HEK293 (cell line): ENCODE measurements at regions not wholly inside any gene's neighbourhood (a gene's known extent, or its start where the extent isn't known, plus 50 kb on each side); places are given as distances from the start of the nearest gene placed in this dataset.

Source experiments
- CTCF ChIA-PET: fragments of 350-600 bp; formaldehyde crosslinking; extraction: SDS; loops from one replicate; lab custom pipeline; 2021; ENCODE audit warnings: antibody characterized with exemption; lab: Yijun Ruan, JAX
- POLR2A ChIA-PET: fragments of 300-600 bp; formaldehyde crosslinking; extraction: SDS; loops from one replicate; lab custom pipeline; 2020; ENCODE audit warnings: antibody characterized with exemption, inconsistent platforms; lab: Yijun Ruan, JAX
- H3K27ac ChIP-seq: fragments of 200-500 bp; sonication (Bioruptor generic); 2 replicates; pipeline ENCODE4 v1.5.1; 2014; ENCODE audit warnings: low read depth, low read length, control low read depth, inconsistent platforms; ENCODE audit errors: extremely low read depth
- H3K36me3 ChIP-seq, 2 experiments: fragments of 200-500 bp in 1 of 2; sonication (Bioruptor generic) in 1 of 2; 1 replicate in 1 of 2; 2 replicates in 1 of 2; pipeline ENCODE4 v1.5.1; 2014 to 2017; ENCODE audit warnings: inconsistent platforms in 2 of 2, low read length in 2 of 2; ENCODE audit not compliant: control insufficient read depth in 2 of 2, insufficient read depth in 1 of 2
- H3K4me1 ChIP-seq: fragments of 200-500 bp; sonication (Bioruptor generic); 2 replicates; pipeline ENCODE4 v1.5.1; 2014; ENCODE audit warnings: mild to moderate bottlenecking, low read length, inconsistent platforms; ENCODE audit not compliant: control insufficient read depth, insufficient read depth
- H3K4me3 ChIP-seq: 2 replicates; pipeline ENCODE4 v1.5.1; 2011; ENCODE audit warnings: low read depth, mild to moderate bottlenecking, control low read depth, low read length, moderate library complexity
- H3K9me3 ChIP-seq: fragments of 200-500 bp; sonication (Bioruptor generic); 2 replicates; pipeline ENCODE4 v1.5.1; 2014; ENCODE audit warnings: low read depth, low read length, inconsistent platforms; ENCODE audit not compliant: control insufficient read depth, insufficient read depth
- FEZF1 ChIP-seq: fragments of 450-650 bp; formaldehyde crosslinking; IDR thresholded peaks from 2 replicates; pipeline ENCODE4 v1.5.1; 2016; ENCODE audit warnings: missing biosample characterization, missing genetic modification characterization
- GLI2 ChIP-seq: fragments of 450-650 bp; formaldehyde crosslinking; IDR thresholded peaks from 2 replicates; pipeline ENCODE4; 2017; ENCODE audit warnings: missing biosample characterization, missing genetic modification characterization, low read depth, borderline replicate concordance
- KLF10 ChIP-seq: fragments of 450-650 bp; IDR thresholded peaks from 2 replicates; pipeline ENCODE4 v1.5.1; 2018; ENCODE audit warnings: missing biosample characterization, mild to moderate bottlenecking, missing genetic modification characterization
- SALL2 ChIP-seq: fragments of 450-650 bp; formaldehyde crosslinking; IDR thresholded peaks from 2 replicates; pipeline ENCODE4 v1.5.0; 2017; ENCODE audit warnings: missing biosample characterization, mild to moderate bottlenecking, missing genetic modification characterization, borderline replicate concordance
- SCRT1 ChIP-seq: fragments of 450-650 bp; formaldehyde crosslinking; IDR thresholded peaks from 2 replicates; pipeline ENCODE4 v1.5.1; 2016; ENCODE audit warnings: missing biosample characterization, missing genetic modification characterization, borderline replicate concordance
- YY2 ChIP-seq: fragments of 450-650 bp; formaldehyde crosslinking; IDR thresholded peaks from 2 replicates; pipeline ENCODE4 v1.5.1; 2016; ENCODE audit warnings: missing biosample characterization, missing genetic modification characterization
- ZBTB20 ChIP-seq: fragments of 450-650 bp; formaldehyde crosslinking; IDR thresholded peaks from 2 replicates; pipeline ENCODE4 v1.5.1; 2016; ENCODE audit warnings: missing biosample characterization, missing genetic modification characterization
- ZNF140 ChIP-seq: fragments of 450-650 bp; formaldehyde crosslinking; IDR thresholded peaks from 2 replicates; pipeline ENCODE4 v1.5.1; 2016; ENCODE audit warnings: missing biosample characterization, missing genetic modification characterization
- ZNF146 ChIP-seq: fragments of 450-650 bp; formaldehyde crosslinking; IDR thresholded peaks from 2 replicates; pipeline ENCODE4 v1.5.1; 2016; ENCODE audit warnings: missing biosample characterization, missing genetic modification characterization
- ZNF366 ChIP-seq: fragments of 450-650 bp; formaldehyde crosslinking; conservative IDR thresholded peaks from 2 replicates; pipeline ENCODE4 v1.5.1; 2016; ENCODE audit warnings: missing biosample characterization, missing genetic modification characterization
- ZNF391 ChIP-seq: fragments of 450-650 bp; formaldehyde crosslinking; IDR thresholded peaks from 2 replicates; pipeline ENCODE4 v1.5.1; 2016; ENCODE audit warnings: low read depth, missing biosample characterization, missing genetic modification characterization, borderline replicate concordance
- ZNF629 ChIP-seq: fragments of 450-650 bp; formaldehyde crosslinking; IDR thresholded peaks from 2 replicates; pipeline ENCODE4 v1.5.1; 2017; ENCODE audit warnings: missing biosample characterization, missing genetic modification characterization
- ZNF677 ChIP-seq: fragments of 450-650 bp; IDR thresholded peaks from 2 replicates; pipeline ENCODE4 v1.5.0; 2018; ENCODE audit warnings: missing biosample characterization, mild to moderate bottlenecking, missing genetic modification characterization, moderate library complexity
- ZNF747 ChIP-seq: fragments of 450-650 bp; formaldehyde crosslinking; IDR thresholded peaks from 2 replicates; pipeline ENCODE4 v1.5.1; 2016; ENCODE audit warnings: missing biosample characterization, missing genetic modification characterization
- ZNF777 ChIP-seq: fragments of 450-650 bp; formaldehyde crosslinking; IDR thresholded peaks from 2 replicates; pipeline ENCODE4 v1.5.1; 2017; ENCODE audit warnings: missing biosample characterization, missing genetic modification characterization, borderline replicate concordance
- ZNF843 ChIP-seq: fragments of 450-650 bp; formaldehyde crosslinking; IDR thresholded peaks from 2 replicates; pipeline ENCODE4 v1.5.1; 2016; ENCODE audit warnings: missing biosample characterization, missing genetic modification characterization
- ZSCAN30 ChIP-seq: fragments of 450-650 bp; IDR thresholded peaks from 2 replicates; pipeline ENCODE4 v1.5.1; 2018; ENCODE audit warnings: missing biosample characterization, mild to moderate bottlenecking, missing genetic modification characterization, moderate library complexity
- TF ChIP-seq, protein P1 (sequence below): fragments of 450-650 bp; formaldehyde crosslinking; IDR thresholded peaks from 2 replicates; pipeline ENCODE4 v1.5.1; 2016; ENCODE audit warnings: missing biosample characterization, missing genetic modification characterization
- TF ChIP-seq, protein P2 (sequence below): fragments of 450-650 bp; formaldehyde crosslinking; IDR thresholded peaks from 2 replicates; pipeline ENCODE4 v1.5.1; 2016; ENCODE audit warnings: missing biosample characterization, missing genetic modification characterization
- TF ChIP-seq, protein P3 (sequence below): fragments of 450-650 bp; formaldehyde crosslinking; IDR thresholded peaks from 2 replicates; pipeline ENCODE4 v1.5.1; 2016; ENCODE audit warnings: missing biosample characterization, missing genetic modification characterization
- TF ChIP-seq, protein P4 (sequence below): fragments of 450-650 bp; formaldehyde crosslinking; IDR thresholded peaks from 2 replicates; pipeline ENCODE4 v1.5.1; 2017; ENCODE audit warnings: missing biosample characterization, missing genetic modification characterization

DNA sequence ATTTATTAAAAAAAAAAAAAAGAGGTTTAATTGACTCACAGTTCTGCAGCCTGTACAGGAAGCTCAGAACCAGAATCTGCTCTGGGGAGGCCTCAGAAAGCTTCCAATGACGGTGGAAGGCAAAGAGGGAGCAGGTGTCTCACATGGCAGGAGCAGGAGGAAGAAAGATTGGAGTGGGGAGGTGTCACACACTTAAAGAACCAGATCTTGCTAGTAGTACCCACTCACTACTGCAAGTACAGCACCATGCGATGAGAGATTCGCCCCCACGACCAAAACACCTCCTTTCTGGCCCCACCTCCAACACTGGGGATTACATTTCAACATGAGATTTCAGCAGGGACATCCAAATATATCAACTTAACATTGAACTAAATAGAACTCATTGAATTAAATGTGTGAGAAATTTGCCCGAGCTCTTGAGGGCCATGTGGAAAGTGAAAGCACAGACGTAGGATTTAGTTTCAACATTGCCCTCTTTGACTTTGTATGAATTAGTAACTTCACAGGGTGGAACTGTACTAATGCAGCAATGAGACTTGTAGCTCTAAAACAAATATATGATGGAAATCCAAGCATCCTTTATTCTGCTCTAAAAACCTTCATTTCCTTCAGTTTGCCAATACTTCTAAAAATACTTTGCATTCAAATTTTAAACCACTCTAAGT lies 628.2 kb downstream of the FAM181B start (continued):
- TF ChIP-seq ZNF777 (tag by site-specific recombination): no peak
- TF ChIP-seq KLF10: no peak
- no peak for TF ChIP-seq GLI2 (tag by site-specific recombination)

DNA sequence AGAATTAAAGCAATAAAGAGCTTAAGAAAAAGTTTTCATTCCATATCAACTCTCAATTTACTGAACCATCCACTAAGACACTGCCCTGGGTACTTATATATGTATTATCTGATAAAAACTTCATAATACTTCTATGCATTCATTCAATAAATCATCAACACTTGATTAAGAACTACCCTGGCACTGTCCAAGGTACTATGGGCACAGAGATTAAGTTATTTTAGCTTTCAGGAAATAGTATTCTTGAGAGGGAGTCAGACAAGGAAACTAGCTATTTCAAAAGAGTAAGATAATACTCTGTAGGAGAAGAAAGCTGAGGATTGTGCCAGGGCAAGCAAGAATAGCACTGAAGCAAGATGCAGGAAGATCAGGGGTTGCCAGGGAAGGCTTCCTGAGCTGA lies 640.8 kb downstream of the FAM181B start:
- H3K9me3 ChIP-seq: no peaks in the 10 kb centered on the region
- TF ChIP-seq, protein P1, sequence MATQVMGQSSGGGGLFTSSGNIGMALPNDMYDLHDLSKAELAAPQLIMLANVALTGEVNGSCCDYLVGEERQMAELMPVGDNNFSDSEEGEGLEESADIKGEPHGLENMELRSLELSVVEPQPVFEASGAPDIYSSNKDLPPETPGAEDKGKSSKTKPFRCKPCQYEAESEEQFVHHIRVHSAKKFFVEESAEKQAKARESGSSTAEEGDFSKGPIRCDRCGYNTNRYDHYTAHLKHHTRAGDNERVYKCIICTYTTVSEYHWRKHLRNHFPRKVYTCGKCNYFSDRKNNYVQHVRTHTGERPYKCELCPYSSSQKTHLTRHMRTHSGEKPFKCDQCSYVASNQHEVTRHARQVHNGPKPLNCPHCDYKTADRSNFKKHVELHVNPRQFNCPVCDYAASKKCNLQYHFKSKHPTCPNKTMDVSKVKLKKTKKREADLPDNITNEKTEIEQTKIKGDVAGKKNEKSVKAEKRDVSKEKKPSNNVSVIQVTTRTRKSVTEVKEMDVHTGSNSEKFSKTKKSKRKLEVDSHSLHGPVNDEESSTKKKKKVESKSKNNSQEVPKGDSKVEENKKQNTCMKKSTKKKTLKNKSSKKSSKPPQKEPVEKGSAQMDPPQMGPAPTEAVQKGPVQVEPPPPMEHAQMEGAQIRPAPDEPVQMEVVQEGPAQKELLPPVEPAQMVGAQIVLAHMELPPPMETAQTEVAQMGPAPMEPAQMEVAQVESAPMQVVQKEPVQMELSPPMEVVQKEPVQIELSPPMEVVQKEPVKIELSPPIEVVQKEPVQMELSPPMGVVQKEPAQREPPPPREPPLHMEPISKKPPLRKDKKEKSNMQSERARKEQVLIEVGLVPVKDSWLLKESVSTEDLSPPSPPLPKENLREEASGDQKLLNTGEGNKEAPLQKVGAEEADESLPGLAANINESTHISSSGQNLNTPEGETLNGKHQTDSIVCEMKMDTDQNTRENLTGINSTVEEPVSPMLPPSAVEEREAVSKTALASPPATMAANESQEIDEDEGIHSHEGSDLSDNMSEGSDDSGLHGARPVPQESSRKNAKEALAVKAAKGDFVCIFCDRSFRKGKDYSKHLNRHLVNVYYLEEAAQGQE (tag by site-specific recombination): peak; percentile 55; the same call in 1 of the 2 replicates
- TF ChIP-seq, protein P2, sequence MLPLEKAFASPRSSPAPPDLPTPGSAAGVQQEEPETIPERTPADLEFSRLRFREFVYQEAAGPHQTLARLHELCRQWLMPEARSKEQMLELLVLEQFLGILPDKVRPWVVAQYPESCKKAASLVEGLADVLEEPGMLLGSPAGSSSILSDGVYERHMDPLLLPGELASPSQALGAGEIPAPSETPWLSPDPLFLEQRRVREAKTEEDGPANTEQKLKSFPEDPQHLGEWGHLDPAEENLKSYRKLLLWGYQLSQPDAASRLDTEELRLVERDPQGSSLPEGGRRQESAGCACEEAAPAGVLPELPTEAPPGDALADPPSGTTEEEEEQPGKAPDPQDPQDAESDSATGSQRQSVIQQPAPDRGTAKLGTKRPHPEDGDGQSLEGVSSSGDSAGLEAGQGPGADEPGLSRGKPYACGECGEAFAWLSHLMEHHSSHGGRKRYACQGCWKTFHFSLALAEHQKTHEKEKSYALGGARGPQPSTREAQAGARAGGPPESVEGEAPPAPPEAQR: no peak
- no peak overlapping the region for H3K4me3 ChIP-seq
- POLR2A ChIA-PET: no interaction called here
- no peaks in the 10 kb centered on the region for H3K4me1 ChIP-seq
- CTCF ChIA-PET: interaction anchor here (0.7 kb wide), 1 partner anchor 62 kb away, joined by 3 read pairs; no protein-coding TSS in a partner anchor
- H3K27ac ChIP-seq: no peak overlapping the region
- no peaks in the 10 kb centered on the region for H3K36me3 ChIP-seq

DNA sequence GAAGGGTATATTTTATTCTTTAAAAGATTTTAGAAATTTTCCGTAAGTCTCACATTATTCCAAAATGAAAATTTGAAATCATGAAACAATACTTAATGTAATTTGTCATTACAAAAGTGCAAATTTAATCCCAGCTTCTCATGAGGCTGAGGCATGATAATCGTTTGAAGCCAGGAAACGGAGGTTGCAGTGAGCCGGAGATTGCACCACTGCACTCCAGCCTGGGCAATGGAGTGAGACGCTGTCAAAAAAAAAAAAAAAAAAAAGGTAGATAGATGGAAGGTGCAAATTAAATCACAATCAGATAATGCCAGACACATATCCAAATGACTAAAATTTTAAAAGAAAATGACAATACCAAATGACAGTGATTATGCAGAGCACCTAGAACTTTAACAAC lies 644.2 kb downstream of the FAM181B start:
- Histone ChIP-seq H3K36me3 (no peaks in the 10 kb centered on the region), H3K4me1 (no peaks in the 10 kb centered on the region)
- no peak for TF ChIP-seq FEZF1 (tag by site-specific recombination)
- TF ChIP-seq ZNF140 (tag by site-specific recombination): no peak
- no peak for TF ChIP-seq SCRT1 (tag by site-specific recombination)
- no peak for TF ChIP-seq ZNF146 (tag by site-specific recombination)
- no peak for TF ChIP-seq ZSCAN30 (tag by site-specific recombination)
- TF ChIP-seq ZBTB20 (tag by site-specific recombination): no peak
- TF ChIP-seq ZNF747 (tag by site-specific recombination): no peak
- TF ChIP-seq YY2 (tag by site-specific recombination): no peak
- no peak for TF ChIP-seq SALL2 (tag by site-specific recombination)
- TF ChIP-seq KLF10: no peak
- TF ChIP-seq ZNF677 (tag by site-specific recombination): no peak
- TF ChIP-seq, protein P3, sequence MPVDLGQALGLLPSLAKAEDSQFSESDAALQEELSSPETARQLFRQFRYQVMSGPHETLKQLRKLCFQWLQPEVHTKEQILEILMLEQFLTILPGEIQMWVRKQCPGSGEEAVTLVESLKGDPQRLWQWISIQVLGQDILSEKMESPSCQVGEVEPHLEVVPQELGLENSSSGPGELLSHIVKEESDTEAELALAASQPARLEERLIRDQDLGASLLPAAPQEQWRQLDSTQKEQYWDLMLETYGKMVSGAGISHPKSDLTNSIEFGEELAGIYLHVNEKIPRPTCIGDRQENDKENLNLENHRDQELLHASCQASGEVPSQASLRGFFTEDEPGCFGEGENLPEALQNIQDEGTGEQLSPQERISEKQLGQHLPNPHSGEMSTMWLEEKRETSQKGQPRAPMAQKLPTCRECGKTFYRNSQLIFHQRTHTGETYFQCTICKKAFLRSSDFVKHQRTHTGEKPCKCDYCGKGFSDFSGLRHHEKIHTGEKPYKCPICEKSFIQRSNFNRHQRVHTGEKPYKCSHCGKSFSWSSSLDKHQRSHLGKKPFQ (tag by site-specific recombination): no peak
- TF ChIP-seq ZNF391: no peak
- no peak for TF ChIP-seq ZNF366
- TF ChIP-seq ZNF843 (tag by site-specific recombination): no peak
- TF ChIP-seq ZNF629: no peak
- TF ChIP-seq, protein P4, sequence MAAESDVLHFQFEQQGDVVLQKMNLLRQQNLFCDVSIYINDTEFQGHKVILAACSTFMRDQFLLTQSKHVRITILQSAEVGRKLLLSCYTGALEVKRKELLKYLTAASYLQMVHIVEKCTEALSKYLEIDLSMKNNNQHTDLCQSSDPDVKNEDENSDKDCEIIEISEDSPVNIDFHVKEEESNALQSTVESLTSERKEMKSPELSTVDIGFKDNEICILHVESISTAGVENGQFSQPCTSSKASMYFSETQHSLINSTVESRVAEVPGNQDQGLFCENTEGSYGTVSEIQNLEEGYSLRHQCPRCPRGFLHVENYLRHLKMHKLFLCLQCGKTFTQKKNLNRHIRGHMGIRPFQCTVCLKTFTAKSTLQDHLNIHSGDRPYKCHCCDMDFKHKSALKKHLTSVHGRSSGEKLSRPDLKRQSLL: no peak
- TF ChIP-seq, all 188 proteins: peak for 0
- POLR2A ChIA-PET: no interaction called here
- CTCF ChIA-PET: no interaction called here
- Histone ChIP-seq H3K27ac (no peak overlapping the region), H3K9me3 (no peaks in the 10 kb centered on the region), H3K4me3 (no peak overlapping the region)
